ENCODE measurements at regions not wholly inside any gene's neighbourhood (a gene's known extent, or its start where the extent isn't known, plus 50 kb on each side); places are given as distances from the start of the nearest gene placed in this dataset.
"Not testable (repeated sequence)": the region's sequence is repeated elsewhere in the genome, so short reads cannot be mapped to it uniquely, and the experiment has no call there.

DNA sequence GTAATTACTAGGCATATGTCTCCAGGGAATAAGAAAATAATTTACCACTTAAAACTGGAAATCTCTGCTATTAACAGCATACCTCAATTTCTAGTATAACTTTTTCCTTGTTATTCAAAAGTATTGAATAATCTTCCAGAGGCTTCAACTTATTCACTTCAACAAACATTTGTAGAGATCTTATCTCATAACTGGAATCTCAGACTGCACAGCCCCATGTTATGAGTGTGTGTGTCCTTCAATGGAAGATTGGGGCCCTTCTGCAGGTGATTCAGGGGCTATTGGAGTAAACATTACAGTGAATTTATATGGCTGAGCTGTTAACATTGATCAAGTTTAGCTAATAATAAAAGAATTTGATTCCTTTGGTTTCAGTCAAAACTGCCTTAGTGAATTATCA, 946.1 kb downstream of the TTLL7 start:
- Histone ChIP-seq H3K27me3 (no peaks in the 10 kb centered on the region), H3K36me3 (replicated peaks in 1 of 2) (no peaks in the 10 kb centered on the region), H3K4me3 (no peak overlapping the region), H3K27ac (no peak overlapping the region), H3K9me3 (replicated peaks in 1 of 3) (no peaks in the 10 kb centered on the region), H3K4me1 (replicated peaks in 1 of 2) (no peaks in the 10 kb centered on the region)
- intact Hi-C loops (cut with DNase I): no loop called here
- DNase-seq: no peak
- TF ChIP-seq, protein P1, sequence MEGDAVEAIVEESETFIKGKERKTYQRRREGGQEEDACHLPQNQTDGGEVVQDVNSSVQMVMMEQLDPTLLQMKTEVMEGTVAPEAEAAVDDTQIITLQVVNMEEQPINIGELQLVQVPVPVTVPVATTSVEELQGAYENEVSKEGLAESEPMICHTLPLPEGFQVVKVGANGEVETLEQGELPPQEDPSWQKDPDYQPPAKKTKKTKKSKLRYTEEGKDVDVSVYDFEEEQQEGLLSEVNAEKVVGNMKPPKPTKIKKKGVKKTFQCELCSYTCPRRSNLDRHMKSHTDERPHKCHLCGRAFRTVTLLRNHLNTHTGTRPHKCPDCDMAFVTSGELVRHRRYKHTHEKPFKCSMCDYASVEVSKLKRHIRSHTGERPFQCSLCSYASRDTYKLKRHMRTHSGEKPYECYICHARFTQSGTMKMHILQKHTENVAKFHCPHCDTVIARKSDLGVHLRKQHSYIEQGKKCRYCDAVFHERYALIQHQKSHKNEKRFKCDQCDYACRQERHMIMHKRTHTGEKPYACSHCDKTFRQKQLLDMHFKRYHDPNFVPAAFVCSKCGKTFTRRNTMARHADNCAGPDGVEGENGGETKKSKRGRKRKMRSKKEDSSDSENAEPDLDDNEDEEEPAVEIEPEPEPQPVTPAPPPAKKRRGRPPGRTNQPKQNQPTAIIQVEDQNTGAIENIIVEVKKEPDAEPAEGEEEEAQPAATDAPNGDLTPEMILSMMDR (IDR thresholded peaks at IDR 0.05): no peak
- TF ChIP-seq POLR2A (IDR thresholded peaks at IDR 0.05): no peak

DNA sequence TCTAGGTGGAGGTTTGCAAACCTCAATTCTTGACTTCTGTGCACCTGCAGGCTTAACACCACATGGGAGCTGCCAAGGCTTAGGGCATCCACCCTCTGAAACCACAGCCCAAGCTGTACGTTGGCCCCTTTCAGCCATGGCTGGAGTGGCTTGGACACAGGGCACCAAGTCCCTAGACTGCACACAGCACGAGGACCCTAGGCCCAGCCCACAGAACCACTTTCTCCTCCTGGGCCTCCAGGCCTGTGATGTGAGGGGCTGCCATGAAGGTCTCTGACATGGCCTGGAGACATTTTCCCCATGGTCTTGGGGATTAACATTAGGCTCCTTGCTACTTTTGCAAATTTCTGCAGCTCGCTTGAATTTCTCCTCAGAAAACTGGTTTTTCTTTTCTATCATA, 947.9 kb downstream of the TTLL7 start:
- H3K4me3 ChIP-seq; DNase-seq; H3K36me3 ChIP-seq (replicated peaks in 1 of 2); H3K4me1 ChIP-seq (replicated peaks in 1 of 2); intact Hi-C loops (cut with DNase I); H3K27me3 ChIP-seq; H3K9me3 ChIP-seq (replicated peaks in 1 of 3); H3K27ac ChIP-seq: not testable (repeated sequence)
- WGBS, 4 donors: 86 to 93% (median 92%) methylated on average over 3 of the region's 3 CpGs

DNA sequence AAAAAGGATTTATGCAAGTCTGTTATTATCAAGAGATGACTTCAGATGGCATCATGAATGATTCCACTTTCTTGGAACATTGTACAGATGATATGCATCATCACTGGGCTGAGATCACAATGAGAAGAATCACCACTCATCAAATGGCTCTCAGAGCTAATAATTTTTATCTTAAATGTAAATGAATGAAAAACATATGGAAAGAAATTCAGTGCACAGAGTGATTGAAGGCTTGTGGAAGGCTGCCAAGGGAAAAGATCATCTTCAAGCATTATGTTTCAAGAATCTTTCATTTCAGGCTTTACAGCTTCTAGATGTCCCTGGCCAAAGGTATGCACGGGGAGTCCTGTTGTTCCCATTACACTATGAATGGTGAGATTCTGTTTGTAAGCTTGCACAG, 955.7 kb downstream of the TTLL7 start:
- no peak for DNase-seq
- no peaks in the 10 kb centered on the region for H3K36me3 ChIP-seq (replicated peaks in 1 of 2)
- no peak for TF ChIP-seq POLR2A (IDR thresholded peaks at IDR 0.05)
- TF ChIP-seq, protein P1 (IDR thresholded peaks at IDR 0.05): no peak
- H3K27me3 ChIP-seq: no peaks in the 10 kb centered on the region
- H3K4me1 ChIP-seq (replicated peaks in 1 of 2): no peaks in the 10 kb centered on the region
- no peaks in the 10 kb centered on the region for H3K9me3 ChIP-seq (replicated peaks in 1 of 3)
- no peak overlapping the region for H3K27ac ChIP-seq
- intact Hi-C loops (cut with DNase I): no loop called here
- 67 to 92% (median 75%) methylated on average over 1 of the region's 1 CpG for WGBS, 4 donors
- H3K4me3 ChIP-seq: no peak overlapping the region

DNA sequence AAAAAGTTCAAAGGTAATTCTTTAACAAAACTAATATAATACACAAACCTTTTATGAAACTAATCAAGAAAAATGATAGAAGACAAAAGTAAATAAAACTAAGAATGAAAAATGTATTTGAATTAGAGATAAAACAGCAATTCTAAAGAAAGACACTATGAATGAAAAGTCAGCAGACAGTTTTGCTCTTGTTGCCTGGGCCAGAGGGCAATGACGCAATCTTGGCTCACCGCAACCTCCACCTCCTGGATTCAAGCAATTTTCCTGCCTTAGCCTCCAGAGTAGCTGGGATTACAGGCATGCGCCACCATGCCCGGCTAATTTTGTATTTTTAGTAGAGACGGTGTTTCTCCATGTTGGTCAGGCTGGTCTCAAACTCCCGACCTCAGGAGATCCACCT, 959.8 kb downstream of the TTLL7 start:
- H3K36me3 ChIP-seq (replicated peaks in 1 of 2); H3K9me3 ChIP-seq (replicated peaks in 1 of 3); H3K4me3 ChIP-seq; H3K27ac ChIP-seq; intact Hi-C loops (cut with DNase I); DNase-seq; H3K27me3 ChIP-seq; H3K4me1 ChIP-seq (replicated peaks in 1 of 2): not testable (repeated sequence)
- WGBS, 4 donors: 87 to 94% (median 92%) methylated on average over 6 of the region's 6 CpGs

DNA sequence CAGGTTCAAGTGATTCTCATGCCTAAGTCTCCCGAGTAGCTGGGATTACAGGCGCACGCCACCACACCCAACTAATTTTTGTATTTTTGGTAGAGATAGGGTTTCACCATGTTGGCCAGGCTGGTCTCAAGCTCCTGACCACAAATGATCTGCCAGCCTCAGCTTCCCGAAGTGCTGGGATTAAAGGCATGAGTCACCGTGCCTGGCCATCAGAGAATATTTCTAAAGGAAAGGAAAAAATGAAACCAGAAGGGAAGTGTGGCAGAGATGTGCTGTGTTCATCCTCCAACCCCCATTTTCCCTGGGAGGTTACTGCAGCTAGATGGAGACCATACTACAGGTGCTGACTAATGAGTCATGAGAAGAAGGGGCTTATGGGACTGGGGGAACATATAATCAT, 964.1 kb downstream of the TTLL7 start:
- no peaks in the 10 kb centered on the region for H3K9me3 ChIP-seq (replicated peaks in 1 of 3)
- H3K4me3 ChIP-seq: no peak overlapping the region
- H3K27me3 ChIP-seq: no peaks in the 10 kb centered on the region
- intact Hi-C loops (cut with DNase I): no loop called here
- no peaks in the 10 kb centered on the region for H3K36me3 ChIP-seq (replicated peaks in 1 of 2)
- TF ChIP-seq POLR2A (IDR thresholded peaks at IDR 0.05): no peak
- TF ChIP-seq, protein P1 (IDR thresholded peaks at IDR 0.05): no peak
- H3K27ac ChIP-seq: no peak overlapping the region
- DNase-seq: no peak
- no peaks in the 10 kb centered on the region for H3K4me1 ChIP-seq (replicated peaks in 1 of 2)
- 76 to 91% (median 84%) methylated on average over 5 of the region's 5 CpGs for WGBS, 4 donors

Measured in adrenal gland (tissue), 9 donors.